ENCODE measurements at regions not wholly inside any gene's neighbourhood (a gene's known extent, or its start where the extent isn't known, plus 50 kb on each side); places are given as distances from the start of the nearest gene placed in this dataset.
A peak's percentile ranks its signal among the peaks of the same experiment; 100 is the strongest.
"Not testable (repeated sequence)": the region's sequence is repeated elsewhere in the genome, so short reads cannot be mapped to it uniquely, and the experiment has no call there.

DNA sequence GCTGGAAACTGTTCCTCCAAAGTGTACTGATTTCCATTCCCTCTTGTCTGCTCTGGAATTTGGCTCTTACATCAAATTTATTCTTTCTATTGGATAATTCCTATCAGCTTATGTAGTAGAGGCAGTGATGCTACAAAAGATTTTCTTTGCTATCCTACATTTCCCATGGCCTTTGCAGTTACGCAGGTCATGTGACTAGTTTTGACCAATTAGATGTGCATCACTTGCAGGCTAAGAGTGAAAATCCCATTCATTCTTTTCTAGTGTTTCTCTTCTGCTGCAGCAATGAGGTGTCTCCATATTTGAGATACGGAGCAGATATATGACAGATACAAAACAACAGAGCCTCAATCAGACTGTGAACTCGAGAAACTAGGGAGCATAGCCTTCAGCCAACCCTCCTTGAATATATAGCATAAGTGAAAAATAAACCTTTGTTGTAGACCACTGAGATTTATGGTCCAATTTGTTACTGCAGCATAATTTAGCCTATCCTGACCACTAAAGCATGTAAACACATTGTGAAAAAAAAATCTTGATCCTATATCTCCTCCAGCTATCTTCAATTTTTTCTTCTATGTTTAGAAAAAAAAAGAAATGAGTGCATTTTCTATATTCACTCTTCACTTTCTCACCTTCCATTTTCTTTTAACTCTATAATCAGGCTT lies 102.0 kb downstream of the HNMT start:
- FAIRE-seq (no peak), DNase-seq (ENCODE audit: insufficient read length, low spot score) (no peak)
- no peak for TF ChIP-seq POLR2A (IDR thresholded peaks at IDR 0.05; ENCODE audit: low read depth, low read length)

DNA sequence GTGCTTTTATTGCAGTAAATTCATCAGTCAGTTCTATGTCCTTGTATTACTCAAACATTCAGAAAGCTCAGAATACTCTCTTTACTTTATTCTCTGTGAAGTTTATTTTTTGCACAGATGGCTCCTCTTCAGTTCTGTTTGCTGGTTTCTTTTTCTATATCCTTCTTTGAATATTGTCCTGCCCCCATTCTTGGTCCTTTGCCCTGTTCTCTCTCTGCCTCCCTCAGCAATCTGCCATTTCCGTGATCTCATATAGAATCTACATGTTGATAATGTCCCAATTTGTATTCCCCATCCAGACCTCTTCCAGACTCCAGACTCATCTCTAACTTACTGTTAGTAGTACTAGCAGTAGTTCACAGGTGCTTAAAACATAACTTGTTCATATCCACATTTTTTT lies 102.6 kb downstream of the HNMT start:
- no peak for TF ChIP-seq POLR2A (IDR thresholded peaks at IDR 0.05; ENCODE audit: low read depth, low read length)
- FAIRE-seq (no peak), DNase-seq (ENCODE audit: insufficient read length, low spot score) (no peak)

DNA sequence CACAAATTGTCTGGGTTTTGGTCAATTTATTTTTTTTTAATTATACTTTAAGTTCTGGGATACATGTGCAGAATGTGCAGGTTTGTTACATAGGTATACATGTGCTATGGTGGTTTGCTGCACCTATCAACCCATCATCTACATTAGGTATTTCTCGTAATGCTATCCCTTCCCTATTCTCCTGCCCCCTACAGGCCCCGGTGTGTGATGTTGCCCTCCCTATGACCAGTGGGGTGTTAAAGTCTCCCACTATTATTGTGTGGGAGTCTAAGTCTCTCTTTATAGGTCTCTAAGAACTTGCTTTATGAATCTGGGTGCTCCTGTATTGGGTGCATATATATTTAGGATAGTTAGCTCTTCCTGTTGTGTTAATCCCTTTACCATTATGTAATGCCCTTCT lies 104.4 kb downstream of the HNMT start:
- not testable (repeated sequence) for FAIRE-seq

DNA sequence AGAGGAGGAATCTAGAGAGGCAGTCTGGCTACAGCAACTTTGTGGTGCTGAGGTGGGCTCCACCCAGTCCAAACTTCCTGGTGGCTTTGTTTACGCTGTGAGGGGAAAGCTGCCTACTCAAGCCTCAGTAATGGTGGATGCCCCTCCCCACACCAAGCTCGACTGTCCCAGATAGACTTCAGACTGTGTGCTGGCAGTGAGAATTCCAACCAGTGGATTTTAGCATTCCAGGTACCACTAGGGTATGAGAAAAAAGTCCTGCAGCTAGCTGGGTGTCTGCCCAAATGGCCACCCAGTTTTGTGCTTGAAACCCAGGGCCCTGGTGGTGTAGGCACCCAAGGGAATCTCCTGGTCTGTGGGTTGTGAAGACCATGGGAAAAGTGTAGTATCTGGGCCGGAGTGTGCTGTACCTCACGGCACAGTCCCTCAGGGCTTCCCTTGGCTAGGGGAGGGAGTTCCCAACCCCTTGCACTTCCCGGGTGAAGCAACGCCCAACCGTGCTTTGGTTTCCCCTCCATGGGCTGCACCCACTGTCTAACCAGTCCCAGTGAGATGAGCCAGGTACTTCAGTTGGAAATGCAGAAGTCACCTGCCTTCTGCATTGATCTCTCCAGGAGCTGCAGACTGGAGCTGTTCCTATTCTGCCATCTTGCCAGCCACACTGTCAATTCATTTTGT lies 106.9 kb downstream of the HNMT start:
- FAIRE-seq, result not testable (repeated sequence)

More for the DNA sequence above, 104.4 kb downstream of the HNMT start:
- not testable (repeated sequence) for DNase-seq (ENCODE audit: insufficient read length, low spot score)

DNA sequence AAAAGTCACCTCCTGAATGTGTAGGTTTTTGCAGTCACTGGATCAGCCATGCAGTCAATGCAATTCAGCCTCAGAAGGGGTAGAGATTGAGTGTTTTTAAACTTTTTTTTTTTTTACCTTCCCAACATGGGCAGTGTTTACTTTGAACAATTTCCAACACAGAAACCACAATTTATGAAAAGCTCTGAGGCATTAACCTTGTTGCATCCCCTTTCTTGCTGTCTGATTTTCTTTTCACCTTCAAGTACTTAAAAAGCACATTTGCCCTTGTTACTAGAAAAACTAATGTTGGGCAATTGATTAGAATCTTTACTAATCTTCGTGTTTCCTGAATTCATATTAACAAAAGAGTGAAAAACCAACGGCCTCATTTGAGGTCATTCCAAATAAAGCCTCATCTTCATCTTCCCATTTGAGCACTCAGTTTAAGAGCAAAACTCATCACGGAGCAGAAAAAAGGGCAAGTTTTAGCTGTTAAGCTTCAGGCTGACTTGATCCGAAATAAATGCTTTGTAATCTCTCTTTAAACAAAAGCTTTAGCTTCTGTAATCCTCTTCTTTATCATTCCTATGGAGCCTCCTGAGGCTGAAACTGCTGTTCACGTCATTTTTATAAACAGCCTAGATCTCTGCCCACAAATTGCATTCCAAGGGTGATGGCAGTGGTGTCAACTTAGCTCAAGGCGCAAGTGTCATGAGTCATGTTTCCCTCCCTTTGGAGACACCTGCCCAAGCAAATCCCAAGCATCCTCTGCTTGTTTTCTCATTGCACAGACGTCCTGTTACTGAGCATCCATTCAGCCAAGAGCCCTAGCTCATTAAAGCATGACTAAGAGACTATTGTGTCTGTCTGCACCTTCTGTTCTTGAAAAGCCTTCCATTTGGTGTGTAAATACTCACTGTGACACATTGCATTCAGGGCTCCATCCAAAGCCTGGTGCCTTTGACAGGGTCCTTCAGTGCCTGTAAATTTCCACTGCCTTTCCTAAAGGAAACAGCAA lies 107.7 kb downstream of the HNMT start:
- DNase-seq (ENCODE audit: insufficient read length, low spot score), result peak; percentile 9
- FAIRE-seq, result peak; percentile 100
- TF ChIP-seq POLR2A (IDR thresholded peaks at IDR 0.05; ENCODE audit: low read depth, low read length), result no peak

More for the DNA sequence above, 106.9 kb downstream of the HNMT start:
- DNase-seq (ENCODE audit: insufficient read length, low spot score), result not testable (repeated sequence)

DNA sequence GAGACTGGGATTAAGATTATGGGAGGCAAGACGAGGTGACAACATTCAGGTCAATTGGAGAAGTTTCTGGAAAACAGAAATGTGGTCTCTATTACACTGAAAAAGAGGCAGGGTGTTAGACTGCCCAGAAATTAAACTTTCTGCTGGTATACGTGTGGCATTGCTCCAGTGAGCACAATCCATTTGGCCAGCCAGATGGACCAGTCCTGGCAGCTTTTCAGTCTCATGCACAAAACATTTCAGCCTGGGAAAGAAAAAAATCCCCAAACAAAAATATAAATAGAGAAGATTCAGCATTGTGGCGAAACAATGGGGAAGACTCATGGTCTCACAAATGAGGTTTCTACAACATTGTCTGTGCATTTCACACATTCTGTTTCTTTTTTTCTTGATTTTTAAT lies 113.9 kb downstream of the HNMT start:
- no peak for TF ChIP-seq POLR2A (IDR thresholded peaks at IDR 0.05; ENCODE audit: low read depth, low read length)
- DNase-seq (ENCODE audit: insufficient read length, low spot score) (no peak), FAIRE-seq (no peak)

DNA sequence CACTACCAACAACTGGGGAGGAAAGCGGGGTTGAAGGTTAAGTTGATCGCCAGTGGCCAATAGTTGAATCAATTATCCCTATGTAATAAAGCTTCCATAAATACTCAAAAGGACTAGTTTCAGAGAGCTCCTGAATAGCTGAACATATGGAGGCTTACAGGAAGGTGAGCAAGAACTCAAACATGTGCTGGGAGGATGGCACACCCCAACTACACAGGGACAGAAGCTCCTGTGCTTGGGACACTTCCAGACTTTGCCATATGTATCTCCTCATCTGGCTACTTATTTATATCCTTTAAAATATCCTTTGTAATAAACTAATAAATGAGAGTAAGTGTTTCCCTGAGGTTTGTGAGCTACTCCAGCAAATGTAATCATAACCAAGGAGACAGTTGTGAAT lies 115.7 kb downstream of the HNMT start:
- no peak for DNase-seq (ENCODE audit: insufficient read length, low spot score)
- no peak for FAIRE-seq
- TF ChIP-seq POLR2A (IDR thresholded peaks at IDR 0.05; ENCODE audit: low read depth, low read length), result no peak

DNA sequence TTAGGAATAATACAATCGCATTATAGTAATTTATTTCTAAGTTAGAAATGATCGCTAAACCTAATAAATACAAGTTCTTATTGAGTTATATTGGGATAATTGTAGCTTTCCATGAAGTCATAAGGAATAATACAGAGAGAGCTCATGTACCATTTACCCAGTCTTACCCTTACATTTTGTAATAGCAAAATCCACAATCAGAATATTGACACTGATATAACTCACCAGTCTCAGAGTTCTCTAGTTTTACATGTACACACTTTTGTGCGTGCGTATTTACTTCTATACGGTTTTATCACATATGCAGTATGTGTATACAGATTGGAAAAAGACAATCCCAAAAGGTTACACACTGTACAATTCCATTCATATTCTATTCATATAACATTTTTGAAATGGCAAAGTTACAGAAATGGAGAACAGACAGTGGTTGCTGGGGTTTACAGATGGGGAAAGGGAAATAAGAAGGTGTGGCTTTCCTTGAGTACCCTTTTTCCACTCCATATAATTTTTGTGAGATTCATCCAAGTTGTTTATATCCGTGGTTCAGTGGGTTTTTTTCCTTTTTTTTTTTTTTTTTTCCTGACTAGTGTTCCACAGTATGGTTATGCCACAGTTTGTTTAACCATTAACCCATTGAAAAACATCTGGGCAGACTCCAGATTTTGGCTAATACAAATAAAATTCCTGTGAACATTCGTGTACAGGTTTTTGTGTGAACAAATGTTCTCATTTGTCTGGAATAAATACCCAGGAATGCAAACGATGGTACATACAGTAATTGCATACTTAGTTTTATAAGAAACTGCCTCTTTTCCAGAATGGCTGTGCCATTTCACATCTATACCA lies 117.2 kb downstream of the HNMT start:
- FAIRE-seq, result no peak
- DNase-seq (ENCODE audit: insufficient read length, low spot score), result no peak
- no peak for TF ChIP-seq POLR2A (IDR thresholded peaks at IDR 0.05; ENCODE audit: low read depth, low read length)

DNA sequence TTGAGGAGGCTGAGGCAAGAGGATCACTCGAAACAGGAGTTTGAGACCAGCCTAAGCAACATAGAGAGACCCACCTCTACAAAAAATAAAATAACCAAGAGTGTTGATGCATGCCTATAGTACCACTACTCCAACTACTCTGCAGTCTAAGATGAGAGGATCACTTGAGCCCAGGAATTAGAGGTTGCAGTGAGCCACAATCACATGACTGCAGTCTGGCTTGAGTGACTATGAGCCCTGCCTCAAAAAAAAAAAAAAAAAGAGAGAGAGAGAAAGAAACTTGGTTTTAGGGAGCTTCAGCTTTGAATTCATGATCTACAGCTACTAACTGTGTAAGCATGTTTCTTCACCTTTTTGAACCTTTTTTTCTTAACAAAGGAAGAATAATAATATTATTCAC lies 119.9 kb downstream of the HNMT start:
- no peak for TF ChIP-seq POLR2A (IDR thresholded peaks at IDR 0.05; ENCODE audit: low read depth, low read length)
- DNase-seq (ENCODE audit: insufficient read length, low spot score) (no peak), FAIRE-seq (no peak)

DNA sequence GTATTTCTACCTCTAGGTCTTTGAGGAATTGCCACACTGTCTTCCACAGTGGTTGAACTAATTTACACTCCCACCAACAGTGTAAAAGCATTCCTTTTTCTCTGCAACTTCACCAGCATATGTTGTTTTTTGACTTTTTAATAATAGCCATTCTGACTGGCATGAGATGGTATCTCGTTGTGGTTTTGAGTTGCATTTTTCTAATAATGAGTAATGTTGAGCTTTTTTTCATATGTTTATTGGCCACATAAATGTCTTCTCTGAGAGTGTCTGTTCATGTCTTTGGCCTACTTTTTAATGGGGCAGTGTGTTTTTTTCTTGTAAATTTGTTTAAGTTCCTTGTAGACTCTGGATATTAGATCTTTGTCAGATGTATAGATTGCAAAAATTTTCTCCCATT lies 121.2 kb downstream of the HNMT start:
- not testable (repeated sequence) for FAIRE-seq; DNase-seq (ENCODE audit: insufficient read length, low spot score)

DNA sequence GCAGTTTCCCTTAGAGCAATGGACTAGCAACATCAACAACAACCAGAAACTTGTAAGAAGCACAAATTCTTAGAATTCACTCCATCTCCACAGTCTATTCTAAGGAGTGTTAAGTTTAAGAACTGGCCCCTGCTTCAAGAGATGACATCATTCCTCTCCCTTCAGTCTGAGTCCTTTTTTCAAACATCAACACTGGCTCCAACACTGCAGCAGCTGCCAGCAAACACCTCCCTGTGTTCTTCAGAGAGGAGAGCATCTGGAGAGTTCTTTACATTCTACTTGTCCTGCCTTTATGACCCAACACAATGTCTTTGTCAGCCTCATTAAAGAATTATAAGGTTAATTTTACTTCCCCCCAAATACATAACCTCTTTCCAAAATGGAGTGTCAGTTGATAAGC lies 122.3 kb downstream of the HNMT start:
- DNase-seq (ENCODE audit: insufficient read length, low spot score) (no peak), FAIRE-seq (no peak)
- TF ChIP-seq POLR2A (IDR thresholded peaks at IDR 0.05; ENCODE audit: low read depth, low read length), result no peak

DNA sequence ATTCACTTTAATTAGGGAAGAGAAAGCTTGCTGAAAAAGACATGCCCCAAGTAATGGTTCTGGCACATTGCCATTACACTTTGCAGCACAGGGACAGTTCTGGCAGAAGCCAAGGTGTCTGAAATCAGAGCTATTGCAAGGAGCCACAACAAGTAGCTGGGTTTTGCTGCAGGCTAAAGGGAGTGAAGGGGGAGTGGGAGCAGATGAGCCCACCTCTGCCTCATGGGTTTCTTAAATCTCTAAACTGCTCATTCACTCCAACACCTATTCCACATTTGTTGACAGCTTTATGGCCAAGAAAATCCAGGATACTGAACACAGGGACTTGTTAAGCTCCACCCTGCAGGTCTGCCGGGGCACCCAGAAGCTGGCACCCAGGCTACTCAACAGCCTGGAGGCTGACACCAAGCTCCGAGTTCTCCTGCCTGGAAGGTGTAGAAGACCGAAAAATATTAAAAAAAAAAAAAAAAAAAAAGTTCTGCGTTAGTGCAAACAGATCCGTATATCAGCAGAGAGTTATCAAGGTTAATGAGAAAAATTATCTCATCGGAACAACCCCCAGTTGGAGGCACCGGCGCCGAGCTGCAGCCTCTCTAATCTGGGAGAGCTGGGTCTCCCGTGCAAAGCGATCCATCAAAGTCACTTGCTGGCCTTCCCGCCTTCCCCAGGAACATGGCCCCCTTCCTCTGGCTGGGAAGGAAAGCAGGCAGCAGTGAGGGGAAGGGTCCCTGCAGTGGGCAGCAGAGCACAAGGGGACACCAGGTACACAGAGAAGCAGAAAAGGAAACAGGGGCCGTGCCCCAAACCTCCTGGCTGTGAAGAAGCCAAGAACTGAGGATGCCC lies 123.7 kb downstream of the HNMT start:
- FAIRE-seq, result no peak
- TF ChIP-seq POLR2A (IDR thresholded peaks at IDR 0.05; ENCODE audit: low read depth, low read length), result no peak

DNA sequence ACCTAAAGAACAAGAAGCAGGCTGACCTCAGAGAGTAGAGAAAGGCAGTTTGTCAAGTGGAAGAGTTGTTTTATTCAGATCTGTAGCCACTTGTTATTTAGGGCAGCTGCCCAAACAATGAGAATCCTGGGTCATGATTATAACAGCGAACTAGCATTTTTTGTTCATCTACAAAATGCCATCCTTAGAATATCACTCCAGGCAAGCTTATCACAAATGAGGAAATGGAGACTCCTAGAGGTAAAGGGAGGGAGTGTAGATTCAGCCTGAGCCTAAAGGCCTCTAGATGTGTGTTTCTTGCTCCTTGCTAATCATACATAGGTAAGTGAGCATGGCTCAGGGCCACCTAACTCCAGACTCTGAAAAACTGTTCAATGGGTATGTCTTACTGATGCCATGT lies 126.1 kb downstream of the HNMT start:
- TF ChIP-seq POLR2A (IDR thresholded peaks at IDR 0.05; ENCODE audit: low read depth, low read length), result no peak
- no peak for DNase-seq (ENCODE audit: insufficient read length, low spot score)
- no peak for FAIRE-seq

More for the DNA sequence above, 123.7 kb downstream of the HNMT start:
- no peak for DNase-seq (ENCODE audit: insufficient read length, low spot score)
